Upper lobe of left lung (tissue), 4 donors: ENCODE measurements at regions not wholly inside any gene's neighbourhood (a gene's known extent, or its start where the extent isn't known, plus 50 kb on each side); places are given as distances from the start of the nearest gene placed in this dataset.

Source experiments
- CTCF ChIP-seq, 6 experiments: fragments of 450-650 bp in 4 of 6; fragments of 200-600 bp in 2 of 6; sonication (generic) in 2 of 6; IDR thresholded peaks; one replicate each; pipeline ENCODE4 v1.5.1; 2016 to 2019; ENCODE audit warnings: antibody characterized with exemption in 6 of 6
- POLR2AphosphoS5 ChIP-seq, 2 donors: sonication (generic); formaldehyde crosslinking; IDR thresholded peaks; one replicate each; pipeline ENCODE4 v1.5.1; 2017; ENCODE audit warnings: antibody characterized with exemption in 2 of 2

- TF ChIP-seq CTCF (IDR thresholded peaks at IDR 0.05) (no peak), POLR2AphosphoS5 (IDR thresholded peaks at IDR 0.05) (no peak)
Measured at GRCh38 chrX:63835361-63835760, 50.3 kb upstream of the ARHGEF9 start.
